Brain microvascular endothelial cell (primary cell): ENCODE measurements at regions not wholly inside any gene's neighbourhood (a gene's known extent, or its start where the extent isn't known, plus 50 kb on each side); places are given as distances from the start of the nearest gene placed in this dataset.

ENCODE experiments used
- DNase-seq: peaks from one replicate; pipeline ENCODE4 v3.0.0-alpha.2; 2020
- H3K27ac ChIP-seq: fragments of 250-450 bp; sonication (Bioruptor Pico); 2 replicates; pipeline ENCODE4 v1.5.1; 2020; ENCODE audit warnings: mild to moderate bottlenecking, moderate library complexity
- H3K27me3 ChIP-seq: fragments of 250-450 bp; sonication (Bioruptor Pico); replicated peaks from 2 replicates; pipeline ENCODE4 v1.5.1; 2020; ENCODE audit warnings: mild to moderate bottlenecking
- H3K36me3 ChIP-seq: fragments of 250-450 bp; sonication (Bioruptor Pico); replicated peaks from 2 replicates; pipeline ENCODE4 v1.5.1; 2020; ENCODE audit warnings: mild to moderate bottlenecking
- H3K4me3 ChIP-seq: 2 replicates; pipeline ENCODE4 v1.5.1; 2011; ENCODE audit warnings: low read depth, mild to moderate bottlenecking, control low read depth, low read length, moderate library complexity
- CTCF ChIP-seq: IDR thresholded peaks from 2 replicates; pipeline ENCODE4 v1.5.1; 2011; ENCODE audit warnings: low read depth, mild to moderate bottlenecking, moderate library complexity, low read length, control low read depth, inconsistent platforms; ENCODE audit errors: missing control alignments
- in situ Hi-C: cut with HindIII; loops from 2 replicates; pipeline ENCODE4 v1.10.0; 2017; ENCODE audit warnings: low sequenced_read_pairs, low pct_ligation_motif_present

GRCh38 chr2:114139542-114139941, 249.7 kb downstream of the ACTR3 start:
- DNase-seq: no peak
- no peak overlapping the region for H3K27ac ChIP-seq
- TF ChIP-seq CTCF: no peak
- H3K4me3 ChIP-seq: no peak overlapping the region
- in situ Hi-C loops: no loop called here
- H3K27me3 ChIP-seq: no peaks in the 10 kb centered on the region
- H3K36me3 ChIP-seq: no peaks in the 10 kb centered on the region

GRCh38 chr2:114156366-114157056, 266.6 kb downstream of the ACTR3 start:
- in situ Hi-C loops: no loop called here
- Histone ChIP-seq H3K4me3 (no peak overlapping the region), H3K36me3 (no peaks in the 10 kb centered on the region), H3K27ac (no peak overlapping the region), H3K27me3 (no peaks in the 10 kb centered on the region)
- no peak for TF ChIP-seq CTCF
- no peak for DNase-seq

- Histone ChIP-seq H3K36me3 (no peaks in the 10 kb centered on the region), H3K27me3 (no peaks in the 10 kb centered on the region), H3K27ac (no peak overlapping the region), H3K4me3 (no peak overlapping the region)
- in situ Hi-C loops: no loop called here
- no peak for TF ChIP-seq CTCF
- no peak for DNase-seq
These were observed 267.1 kb downstream of the ACTR3 start for GRCh38 chr2:114157057-114157385.

GRCh38 chr2:114160263-114160981, 270.5 kb downstream of the ACTR3 start:
- in situ Hi-C loops: no loop called here
- DNase-seq: no peak
- TF ChIP-seq CTCF: no peak

GRCh38 chr2:114161371-114161770, 271.5 kb downstream of the ACTR3 start:
- no peak overlapping the region for H3K4me3 ChIP-seq
- TF ChIP-seq CTCF: no peak
- H3K27ac ChIP-seq: no peak overlapping the region
- in situ Hi-C loops: no loop called here
- no peak for DNase-seq
- no peaks in the 10 kb centered on the region for H3K36me3 ChIP-seq
- no peaks in the 10 kb centered on the region for H3K27me3 ChIP-seq

More at GRCh38 chr2:114160263-114160981, 270.5 kb downstream of the ACTR3 start:
- Histone ChIP-seq H3K27me3 (no peaks in the 10 kb centered on the region), H3K27ac (no peak overlapping the region), H3K4me3 (no peak overlapping the region), H3K36me3 (no peaks in the 10 kb centered on the region)
